Neural cell (in vitro differentiated cells): ENCODE measurements at regions not wholly inside any gene's neighbourhood (a gene's known extent, or its start where the extent isn't known, plus 50 kb on each side); places are given as distances from the start of the nearest gene placed in this dataset.

Source experiments
- H2AFZ ChIP-seq: fragments of 200-600, 300-800 bp; sonication (generic), shearing (Covaris generic); 2 replicates; pipeline ENCODE4 v1.6.0; 2014; ENCODE audit warnings: low read depth, mild to moderate bottlenecking, antibody characterized with exemption, low read length, moderate library complexity
- H3F3A ChIP-seq: fragments of 200-600 bp; shearing (Covaris generic); 2 replicates; pipeline ENCODE4 v1.6.1; 2016; ENCODE audit warnings: mild to moderate bottlenecking, moderate library complexity, mixed read lengths, antibody characterized with exemption, low read length; ENCODE audit not compliant: insufficient read depth, poor library complexity, severe bottlenecking
- H3K27ac ChIP-seq: fragments of 200-600, 300-800 bp; sonication (generic), shearing (Covaris generic); 2 replicates; pipeline ENCODE4 v1.5.1; 2014; ENCODE audit warnings: mild to moderate bottlenecking, low read length, moderate library complexity
- H3K27me3 ChIP-seq: fragments of 300-800, 200-600 bp; sonication (generic), shearing (Covaris generic); 2 replicates; pipeline ENCODE4 v1.6.0; 2014; ENCODE audit warnings: mild to moderate bottlenecking, low read depth, low read length, moderate library complexity; ENCODE audit not compliant: insufficient read depth
- H3K36me3 ChIP-seq: fragments of 300-800, 200-600 bp; sonication (generic), shearing (Covaris generic); 2 replicates; pipeline ENCODE4 v1.5.1; 2014; ENCODE audit warnings: mild to moderate bottlenecking, antibody characterized with exemption, low read length, moderate library complexity; ENCODE audit not compliant: insufficient read depth
- H3K4me2 ChIP-seq: fragments of 300-800, 200-600 bp; sonication (generic), shearing (Covaris generic); 2 replicates; pipeline ENCODE4 v1.6.0; 2014; ENCODE audit warnings: mild to moderate bottlenecking, low read length
- H3K4me3 ChIP-seq: fragments of 300-800, 200-600 bp; sonication (generic), shearing (Covaris generic); 2 replicates; pipeline ENCODE4 v1.5.1; 2014; ENCODE audit warnings: mild to moderate bottlenecking, low read length, moderate library complexity
- H3K79me2 ChIP-seq: fragments of 200-600 bp; shearing (Covaris generic); replicated peaks from 2 replicates; pipeline ENCODE4 v1.6.0; 2014; ENCODE audit warnings: mild to moderate bottlenecking, low read length, moderate library complexity; ENCODE audit not compliant: insufficient read depth
- H3K9ac ChIP-seq: fragments of 300-800, 200-600 bp; sonication (generic), shearing (Covaris generic); 2 replicates; pipeline ENCODE4 v1.6.1; 2016; ENCODE audit warnings: mild to moderate bottlenecking, low read length, mixed read lengths
- H3K9me2 ChIP-seq: fragments of 200-600 bp; shearing (Covaris generic); 2 replicates; pipeline ENCODE4 v1.6.1; 2016; ENCODE audit warnings: mild to moderate bottlenecking, low read length, mixed read lengths; ENCODE audit not compliant: insufficient read depth
- H3K9me3 ChIP-seq: fragments of 200-600, 300-800 bp; sonication (generic), shearing (Covaris generic); 2 replicates; pipeline ENCODE4 v1.6.1; 2016; ENCODE audit warnings: mild to moderate bottlenecking, mixed run types, low read length, moderate library complexity, mixed read lengths
- H4K20me1 ChIP-seq: fragments of 200-600 bp; shearing (Covaris generic); 2 replicates; pipeline ENCODE4 v1.6.1; 2016; ENCODE audit warnings: mild to moderate bottlenecking, mixed run types; ENCODE audit not compliant: insufficient read depth
- CTCF ChIP-seq: fragments of 450-650 bp; IDR thresholded peaks from 2 replicates; pipeline ENCODE4 v1.5.1; 2014; ENCODE audit warnings: antibody characterized with exemption, mild to moderate bottlenecking, moderate library complexity; ENCODE audit not compliant: poor library complexity, severe bottlenecking
- EP300 ChIP-seq: fragments of 450-650 bp; conservative IDR thresholded peaks from 2 replicates; pipeline ENCODE4 v1.6.1; 2014; ENCODE audit warnings: antibody characterized with exemption, mild to moderate bottlenecking, moderate library complexity; ENCODE audit not compliant: poor library complexity, severe bottlenecking
- EZH2 ChIP-seq: fragments of 200-600, 300-800 bp; shearing (Covaris generic), sonication (generic); IDR thresholded peaks from 2 replicates; pipeline ENCODE4 v1.6.1; 2014; ENCODE audit warnings: antibody characterized with exemption, low read length, borderline replicate concordance, mild to moderate bottlenecking; ENCODE audit not compliant: insufficient read depth, poor library complexity, severe bottlenecking
- MXI1 ChIP-seq: fragments of 450-650 bp; conservative IDR thresholded peaks from 2 replicates; pipeline ENCODE4 v1.6.1; 2014; ENCODE audit warnings: antibody characterized with exemption, mild to moderate bottlenecking; ENCODE audit not compliant: poor library complexity, severe bottlenecking
- POLR2AphosphoS5 ChIP-seq: IDR thresholded peaks from 2 replicates; pipeline ENCODE4 v1.6.1; 2012
- RAD21 ChIP-seq: fragments of 450-650 bp; conservative IDR thresholded peaks from 2 replicates; pipeline ENCODE4 v1.6.1; 2014; ENCODE audit warnings: antibody characterized with exemption, mild to moderate bottlenecking, moderate library complexity
- REST ChIP-seq: IDR thresholded peaks from 2 replicates; pipeline ENCODE4 v1.6.1; 2012; ENCODE audit warnings: borderline replicate concordance
- SMC3 ChIP-seq: fragments of 450-650 bp; conservative IDR thresholded peaks from 2 replicates; pipeline ENCODE4 v1.6.1; 2014; ENCODE audit warnings: antibody characterized with exemption, mild to moderate bottlenecking, moderate library complexity; ENCODE audit not compliant: poor library complexity
- TAF1 ChIP-seq: IDR thresholded peaks from 2 replicates; pipeline ENCODE4 v1.6.1; 2012; ENCODE audit warnings: low read depth

DNA sequence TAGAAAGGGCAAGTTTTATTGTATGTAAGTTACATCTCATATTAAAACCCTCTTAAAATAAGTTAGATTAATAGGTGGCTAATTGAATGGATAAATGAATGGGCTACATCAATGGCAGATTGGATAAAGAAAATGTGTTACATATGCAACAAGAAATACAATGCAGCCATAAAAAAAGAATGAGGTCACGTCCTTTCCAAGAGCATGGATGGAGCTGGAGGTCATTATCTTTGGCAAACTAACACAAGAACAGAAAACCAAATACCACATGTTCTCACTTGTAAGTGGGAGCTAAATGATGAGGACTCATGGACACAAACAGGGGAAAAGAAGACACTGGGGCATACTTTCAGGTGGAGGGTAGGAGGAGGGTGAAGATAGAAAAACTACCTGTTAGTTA lies 182.2 kb upstream of the GNAI1 start:
- H2AFZ ChIP-seq: no peak overlapping the region
- no peaks in the 10 kb centered on the region for H3K9me3 ChIP-seq
- TF ChIP-seq TAF1 (no peak), EP300 (no peak), CTCF (no peak), POLR2AphosphoS5 (no peak), RAD21 (no peak), REST (no peak), EZH2 (no peak), MXI1 (no peak), SMC3 (no peak)
- no peaks in the 10 kb centered on the region for H3K79me2 ChIP-seq
- H3K4me3 ChIP-seq: no peak overlapping the region
- H3K9me2 ChIP-seq: no peaks in the 10 kb centered on the region
- no peaks in the 10 kb centered on the region for H4K20me1 ChIP-seq
- H3K27me3 ChIP-seq: no peaks in the 10 kb centered on the region
- H3F3A ChIP-seq: no peaks in the 10 kb centered on the region
- no peak overlapping the region for H3K27ac ChIP-seq
- no peak overlapping the region for H3K9ac ChIP-seq
- no peak overlapping the region for H3K4me2 ChIP-seq
- no peaks in the 10 kb centered on the region for H3K36me3 ChIP-seq

- Histone ChIP-seq H3K9ac (no peak overlapping the region), H3K9me3 (no peaks in the 10 kb centered on the region), H3K79me2 (no peaks in the 10 kb centered on the region), H3K27me3 (no peaks in the 10 kb centered on the region), H3K4me2 (no peak overlapping the region), H3F3A (no peaks in the 10 kb centered on the region), H2AFZ (no peak overlapping the region), H3K4me3 (no peak overlapping the region), H3K9me2 (no peaks in the 10 kb centered on the region), H3K36me3 (no peaks in the 10 kb centered on the region), H3K27ac (no peak overlapping the region), H4K20me1 (no peaks in the 10 kb centered on the region)
- no peak for TF ChIP-seq MXI1
- TF ChIP-seq EZH2: no peak
- TF ChIP-seq SMC3: no peak
- no peak for TF ChIP-seq POLR2AphosphoS5
- TF ChIP-seq REST: no peak
- TF ChIP-seq EP300: no peak
- no peak for TF ChIP-seq CTCF
- TF ChIP-seq RAD21: no peak
- no peak for TF ChIP-seq TAF1
These were observed 183.2 kb upstream of the GNAI1 start for GRCh38 chr7:79951415-79951814.
